K562 (cell line): ENCODE measurements at regions not wholly inside any gene's neighbourhood (a gene's known extent, or its start where the extent isn't known, plus 50 kb on each side); places are given as distances from the start of the nearest gene placed in this dataset.

Experiments
- ATF1 ChIP-seq, 2 experiments: fragments of 450-650 bp in 1 of 2; IDR thresholded peaks; 2 replicates each; pipeline ENCODE4 v1.6.1; 2016; ENCODE audit warnings: missing compliant biosample characterization in 1 of 2, missing genetic modification characterization in 1 of 2
- ATF7 ChIP-seq: fragments of 450-650 bp; IDR thresholded peaks from 2 replicates; pipeline ENCODE4 v1.7.1; 2014; ENCODE audit warnings: mild to moderate bottlenecking, moderate library complexity
- CTCF ChIP-seq, 3 experiments: IDR thresholded peaks in 2 of 3; conservative IDR thresholded peaks in 1 of 3; 2 replicates each; pipeline ENCODE4 v1.5.1; 2011 to 2012; ENCODE audit warnings: low read length in 3 of 3, mild to moderate bottlenecking in 3 of 3, control low read depth in 2 of 3, improper control_type of control experiment in 1 of 3, inconsistent platforms in 1 of 3, low read depth in 1 of 3, mixed read lengths in 1 of 3, moderate library complexity in 1 of 3; ENCODE audit not compliant: insufficient read depth in 2 of 3
- E2F1 ChIP-seq: sonication (generic); formaldehyde crosslinking; IDR thresholded peaks from 2 replicates; pipeline ENCODE4 v1.8.1; 2023; ENCODE audit warnings: mild to moderate bottlenecking, missing genetic modification reagents, moderate library complexity
- E2F5 ChIP-seq: sonication (generic); formaldehyde crosslinking; IDR thresholded peaks from 2 replicates; pipeline ENCODE4 v1.8.0; 2022; ENCODE audit warnings: mild to moderate bottlenecking, missing genetic modification reagents
- FOXK2 ChIP-seq, 2 experiments: fragments of 450-650 bp; IDR thresholded peaks in 1 of 2; conservative IDR thresholded peaks in 1 of 2; 2 replicates each; pipeline ENCODE4 v1.6.1; 2016; ENCODE audit warnings: low read depth in 2 of 2, mild to moderate bottlenecking in 1 of 2
- KDM1A ChIP-seq, 2 experiments: fragments of 450-650 bp; IDR thresholded peaks; 2 replicates each; pipeline ENCODE4 v1.6.1; 2016; ENCODE audit warnings: mild to moderate bottlenecking in 2 of 2
- MAX ChIP-seq: sonication (generic); formaldehyde crosslinking; IDR thresholded peaks from 2 replicates; pipeline ENCODE4 v1.9.0; 2022; ENCODE audit warnings: mild to moderate bottlenecking, missing genetic modification reagents
- MYBL2 ChIP-seq, 2 experiments: fragments of 450-650 bp in 1 of 2; sonication (generic) in 1 of 2; formaldehyde crosslinking in 1 of 2; IDR thresholded peaks; 2 replicates each; pipeline versions ENCODE4 v1.6.1 to v1.8.1; 2017 to 2022; ENCODE audit warnings: borderline replicate concordance in 1 of 2, inconsistent platforms in 1 of 2, low read depth in 1 of 2, mild to moderate bottlenecking in 1 of 2, missing genetic modification reagents in 1 of 2, moderate library complexity in 1 of 2
- POU5F1 ChIP-seq: fragments of 150-350 bp; IDR thresholded peaks from 2 replicates; pipeline ENCODE4 v1.6.1; 2014; ENCODE audit warnings: borderline replicate concordance, low read length, low read depth, mild to moderate bottlenecking; ENCODE audit not compliant: partially characterized antibody
- ZBTB34 ChIP-seq: fragments of 250-450 bp; sonication (Bioruptor Pico); IDR thresholded peaks from 2 replicates; pipeline ENCODE4 v1.8.0; 2021; ENCODE audit warnings: mild to moderate bottlenecking, moderate library complexity
- ZNF740 ChIP-seq, 3 experiments: fragments of 200-800 bp in 1 of 3; sonication (Bioruptor generic) in 1 of 3; sonication (generic) in 1 of 3; formaldehyde crosslinking in 1 of 3; IDR thresholded peaks; 2 replicates each; pipeline versions ENCODE4 v1.6.1 to v1.8.0; 2016 to 2022; ENCODE audit warnings: mild to moderate bottlenecking in 2 of 3, missing compliant biosample characterization in 2 of 3, missing genetic modification characterization in 2 of 3, missing genetic modification reagents in 1 of 3

- TF ChIP-seq CTCF (IDR thresholded peaks at IDR 0.05 in 2 of 3, conservative IDR thresholded peaks at IDR 0.05 in 1 of 3; ENCODE audit: insufficient read depth in 2 of 3, low read depth in 1 of 3, low read length in 3 of 3) (no peak), KDM1A (IDR thresholded peaks at IDR 0.05) (no peak), MYBL2 (IDR thresholded peaks at IDR 0.05; ENCODE audit: low read depth) (no peak), MYBL2 (CRISPR knock-in tag; IDR thresholded peaks at IDR 0.05; ENCODE audit: borderline replicate concordance) (no peak), POU5F1 (no peak), E2F5 (CRISPR knock-in tag) (no peak), ATF7 (no peak), ZNF740 (CRISPR knock-in tag; IDR thresholded peaks at IDR 0.05) (no peak), ZNF740 (tag; IDR thresholded peaks at IDR 0.05) (no peak), ZBTB34 (CRISPR knock-in tag) (no peak), E2F1 (no peak), MAX (CRISPR knock-in tag) (no peak), ATF1 (CRISPR knock-in tag; IDR thresholded peaks at IDR 0.05) (no peak), ATF1 (tag; IDR thresholded peaks at IDR 0.05) (no peak), FOXK2 (conservative IDR thresholded peaks at IDR 0.05 in 1 of 2, IDR thresholded peaks at IDR 0.05 in 1 of 2; ENCODE audit: low read depth in 2 of 2) (no peak)
Measured at GRCh38 chr2:30336084-30336483, 104.8 kb downstream of the LBH start.
